Osteocyte (in vitro differentiated cells): ENCODE measurements at regions not wholly inside any gene's neighbourhood (a gene's known extent, or its start where the extent isn't known, plus 50 kb on each side); places are given as distances from the start of the nearest gene placed in this dataset.

Experiments used
- DNase-seq: peaks from one replicate; pipeline ENCODE4 v3.0.0; 2021; ENCODE audit warnings: mixed read lengths; ENCODE audit not compliant: unreplicated experiment; ENCODE audit errors: extremely low spot score
- H3K27ac Mint-ChIP-seq: one replicate; pipeline ENCODE4 v1.8.0; 2021; ENCODE audit warnings: mild to moderate bottlenecking, mixed read lengths; ENCODE audit not compliant: unreplicated experiment
- H3K27me3 Mint-ChIP-seq: one replicate; pipeline ENCODE4 v1.8.0; 2021; ENCODE audit warnings: mixed read lengths; ENCODE audit not compliant: unreplicated experiment
- H3K36me3 Mint-ChIP-seq: one replicate; pipeline ENCODE4 v1.8.0; 2021; ENCODE audit warnings: mixed read lengths; ENCODE audit not compliant: unreplicated experiment
- H3K4me1 Mint-ChIP-seq: one replicate; pipeline ENCODE4 v1.8.0; 2021; ENCODE audit warnings: mixed read lengths; ENCODE audit not compliant: unreplicated experiment
- H3K4me3 Mint-ChIP-seq: one replicate; pipeline ENCODE4 v1.8.0; 2021; ENCODE audit warnings: mild to moderate bottlenecking, moderate library complexity, mixed read lengths; ENCODE audit not compliant: unreplicated experiment
- H3K9me3 Mint-ChIP-seq: one replicate; pipeline ENCODE4 v1.8.0; 2021; ENCODE audit warnings: mixed read lengths; ENCODE audit not compliant: unreplicated experiment
- TF ChIP-seq, protein P1 (sequence below): fragments of 200-600 bp; sonication (generic); IDR thresholded peaks from 2 replicates; pipeline ENCODE4 v1.5.0; 2021; ENCODE audit warnings: antibody characterized with exemption, mild to moderate bottlenecking, moderate library complexity

GRCh38 chr5:87784879-87785495 is 372.3 kb upstream of the CCNH start:
- no peaks in the 10 kb centered on the region for H3K9me3 Mint-ChIP-seq
- H3K27ac Mint-ChIP-seq = no peak overlapping the region
- TF ChIP-seq, protein P1, sequence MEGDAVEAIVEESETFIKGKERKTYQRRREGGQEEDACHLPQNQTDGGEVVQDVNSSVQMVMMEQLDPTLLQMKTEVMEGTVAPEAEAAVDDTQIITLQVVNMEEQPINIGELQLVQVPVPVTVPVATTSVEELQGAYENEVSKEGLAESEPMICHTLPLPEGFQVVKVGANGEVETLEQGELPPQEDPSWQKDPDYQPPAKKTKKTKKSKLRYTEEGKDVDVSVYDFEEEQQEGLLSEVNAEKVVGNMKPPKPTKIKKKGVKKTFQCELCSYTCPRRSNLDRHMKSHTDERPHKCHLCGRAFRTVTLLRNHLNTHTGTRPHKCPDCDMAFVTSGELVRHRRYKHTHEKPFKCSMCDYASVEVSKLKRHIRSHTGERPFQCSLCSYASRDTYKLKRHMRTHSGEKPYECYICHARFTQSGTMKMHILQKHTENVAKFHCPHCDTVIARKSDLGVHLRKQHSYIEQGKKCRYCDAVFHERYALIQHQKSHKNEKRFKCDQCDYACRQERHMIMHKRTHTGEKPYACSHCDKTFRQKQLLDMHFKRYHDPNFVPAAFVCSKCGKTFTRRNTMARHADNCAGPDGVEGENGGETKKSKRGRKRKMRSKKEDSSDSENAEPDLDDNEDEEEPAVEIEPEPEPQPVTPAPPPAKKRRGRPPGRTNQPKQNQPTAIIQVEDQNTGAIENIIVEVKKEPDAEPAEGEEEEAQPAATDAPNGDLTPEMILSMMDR = no peak
- peaks cover 3% of the 10 kb centered on the region for H3K4me1 Mint-ChIP-seq
- peaks cover 49% of the 10 kb centered on the region for H3K27me3 Mint-ChIP-seq
- no peak for DNase-seq
- H3K36me3 Mint-ChIP-seq = no peaks in the 10 kb centered on the region
- no peak overlapping the region for H3K4me3 Mint-ChIP-seq

DNA sequence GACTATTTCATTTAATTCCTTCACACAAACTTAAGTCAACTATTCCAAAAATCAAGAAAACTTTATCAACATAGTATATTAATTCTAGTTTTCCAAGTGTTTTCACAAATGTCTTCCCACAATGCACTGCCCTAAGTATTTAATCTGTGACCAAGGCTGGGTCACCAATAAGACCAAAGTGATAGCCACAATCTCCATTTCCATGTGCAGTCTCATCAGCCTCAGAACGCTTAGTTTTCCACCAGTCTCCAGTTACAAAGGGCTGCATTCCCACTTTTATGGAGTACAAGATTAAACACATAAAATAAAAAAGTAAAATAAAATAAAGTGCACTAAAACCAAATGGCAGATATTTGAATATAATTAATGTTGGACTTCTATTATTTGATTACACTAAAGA is 371.6 kb upstream of the CCNH start:
- Mint-ChIP-seq H3K4me3 (no peak overlapping the region), H3K27ac (no peak overlapping the region), H3K9me3 (no peaks in the 10 kb centered on the region), H3K4me1 (peaks cover 3% of the 10 kb centered on the region), H3K36me3 (no peaks in the 10 kb centered on the region), H3K27me3 (peaks cover 49% of the 10 kb centered on the region)
- DNase-seq = no peak
- TF ChIP-seq, protein P1 = no peak

DNA sequence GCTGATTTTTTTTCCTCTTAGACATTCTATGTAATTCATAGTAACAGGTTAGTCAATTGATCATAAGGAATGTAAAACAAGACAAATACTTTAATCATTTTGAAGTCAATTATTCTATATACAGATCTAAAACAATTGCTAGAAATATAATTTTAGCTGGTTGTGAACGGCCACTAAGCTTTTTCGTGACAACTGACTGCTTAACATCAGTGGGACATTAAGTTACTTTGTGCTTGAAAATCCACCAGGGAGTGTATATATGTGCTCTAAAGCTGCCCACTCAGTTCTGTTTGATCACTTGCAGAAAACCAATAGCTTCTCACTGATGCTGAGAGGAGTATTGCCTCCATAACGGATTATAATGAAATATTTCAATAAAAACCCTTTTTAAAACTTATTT is 370.2 kb upstream of the CCNH start:
- TF ChIP-seq, protein P1 = no peak
- DNase-seq = no peak
- H3K9me3 Mint-ChIP-seq = no peaks in the 10 kb centered on the region
- H3K4me1 Mint-ChIP-seq = peaks cover 3% of the 10 kb centered on the region
- no peak overlapping the region for H3K27ac Mint-ChIP-seq
- H3K27me3 Mint-ChIP-seq = peaks cover 45% of the 10 kb centered on the region
- no peak overlapping the region for H3K4me3 Mint-ChIP-seq
- no peaks in the 10 kb centered on the region for H3K36me3 Mint-ChIP-seq

DNA sequence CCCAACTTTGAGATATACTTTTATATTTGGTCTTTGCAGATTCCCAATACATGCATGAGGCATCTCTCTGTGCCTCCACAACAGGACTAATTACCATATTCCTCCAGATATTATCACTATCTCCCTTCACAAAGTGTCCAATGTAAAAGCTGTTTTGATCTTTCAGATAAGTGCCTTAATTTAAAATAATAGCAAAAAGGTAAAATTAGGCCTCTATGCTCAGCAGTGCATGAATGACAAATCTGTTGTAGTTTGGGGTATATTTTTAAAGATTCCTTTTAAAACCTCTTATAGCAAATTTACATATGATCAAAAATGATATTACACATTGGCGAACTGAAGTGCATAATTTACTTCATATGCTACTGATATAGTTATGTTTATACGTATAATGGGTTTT is 369.2 kb upstream of the CCNH start:
- DNase-seq = no peak
- no peak overlapping the region for H3K27ac Mint-ChIP-seq
- TF ChIP-seq, protein P1 = no peak
- H3K9me3 Mint-ChIP-seq = no peaks in the 10 kb centered on the region
- no peaks in the 10 kb centered on the region for H3K36me3 Mint-ChIP-seq
- peaks cover 3% of the 10 kb centered on the region for H3K4me1 Mint-ChIP-seq
- peaks cover 48% of the 10 kb centered on the region for H3K27me3 Mint-ChIP-seq
- no peak overlapping the region for H3K4me3 Mint-ChIP-seq

DNA sequence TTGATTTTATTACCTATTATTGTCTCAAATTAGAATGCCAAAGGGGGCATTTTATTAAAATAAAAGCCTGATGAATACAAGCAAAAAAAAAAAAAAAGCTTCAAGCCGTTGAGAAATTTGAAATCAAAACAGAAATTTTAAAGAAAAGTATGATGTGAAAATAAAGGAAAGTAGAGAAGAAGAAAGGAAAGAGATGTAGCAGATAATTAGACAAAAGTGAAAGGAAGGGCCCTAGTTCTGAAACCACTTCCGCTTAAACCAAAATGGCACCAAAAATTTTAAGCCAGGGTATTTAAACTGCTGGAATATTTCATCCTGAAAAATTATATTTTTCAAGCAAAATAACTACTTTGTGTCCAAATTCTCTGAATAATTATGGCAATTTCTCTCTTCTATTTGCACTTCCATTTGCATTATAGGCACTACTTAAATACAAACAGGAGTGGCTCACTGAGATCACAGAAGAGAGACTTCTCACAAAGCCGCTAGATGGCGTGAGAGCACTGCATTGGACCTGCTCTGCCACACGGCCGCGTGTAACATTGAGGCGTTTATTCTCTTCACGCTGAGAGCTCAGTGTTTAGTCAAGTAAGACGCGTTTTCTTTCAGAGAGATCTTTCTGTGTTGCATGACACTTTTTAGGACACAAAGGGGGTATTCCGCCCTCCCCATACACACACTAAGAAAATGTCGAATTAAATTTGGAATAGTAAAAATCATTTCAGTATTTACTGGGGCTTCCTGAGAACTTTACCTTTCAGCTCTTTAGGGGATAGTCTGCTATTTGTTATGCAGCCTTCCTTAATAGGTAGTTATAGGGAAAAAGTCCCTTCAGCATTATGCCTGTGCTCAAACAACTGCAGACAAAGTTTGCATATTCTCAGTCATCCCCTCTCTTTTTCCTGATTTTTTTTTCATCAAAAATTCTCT is 368.4 kb upstream of the CCNH start:
- peak; percentile 89 for DNase-seq
- TF ChIP-seq, protein P1 = peak; percentile 95
- Mint-ChIP-seq H3K9me3 (no peaks in the 10 kb centered on the region), H3K27ac (no peak overlapping the region), H3K36me3 (no peaks in the 10 kb centered on the region), H3K27me3 (peaks cover 43% of the 10 kb centered on the region), H3K4me3 (no peak overlapping the region), H3K4me1 (peaks cover 3% of the 10 kb centered on the region)
